ENCODE measurements at regions not wholly inside any gene's neighbourhood (a gene's known extent, or its start where the extent isn't known, plus 50 kb on each side); places are given as distances from the start of the nearest gene placed in this dataset.

DNA sequence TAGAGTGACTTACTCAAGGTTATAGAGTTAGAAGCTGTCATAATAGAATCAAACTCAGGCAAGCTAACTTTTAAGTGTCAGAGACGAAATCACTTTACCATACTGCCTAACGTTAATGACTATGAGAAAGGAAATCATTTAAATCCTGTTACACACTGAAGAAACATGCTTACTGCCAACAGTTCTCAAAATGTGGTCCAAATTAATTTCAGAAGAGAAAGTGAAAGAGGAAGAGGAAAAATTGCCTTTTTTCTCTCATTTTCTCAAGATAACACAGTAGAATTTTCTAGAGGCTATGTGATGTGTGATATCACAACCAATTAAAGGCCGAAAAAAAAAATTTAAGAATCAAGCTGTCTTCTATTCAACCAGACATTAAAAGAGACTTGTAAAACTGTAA is 1362.7 kb upstream of the CHAC2 start:
- H3K4me3 ChIP-seq: no peak overlapping the region
- TF ChIP-seq CTCF (IDR thresholded peaks at IDR 0.05): no peak
- no peak for DNase-seq (ENCODE audit: low spot score)
- H3K27ac ChIP-seq: no peak overlapping the region

- no peak for DNase-seq (ENCODE audit: low spot score)
Measured at GRCh38 chr2:52404046-52404445, 1363.6 kb upstream of the CHAC2 start.

GRCh38 chr2:52402128-52402527 is 1365.5 kb upstream of the CHAC2 start:
- TF ChIP-seq CTCF (IDR thresholded peaks at IDR 0.05): no peak
- no peak overlapping the region for H3K27ac ChIP-seq
- no peak for DNase-seq (ENCODE audit: low spot score)
- H3K4me3 ChIP-seq: no peak overlapping the region

More at GRCh38 chr2:52404046-52404445, 1363.6 kb upstream of the CHAC2 start:
- Histone ChIP-seq H3K27ac (no peak overlapping the region), H3K4me3 (no peak overlapping the region)
- no peak for TF ChIP-seq CTCF (IDR thresholded peaks at IDR 0.05)

DNA sequence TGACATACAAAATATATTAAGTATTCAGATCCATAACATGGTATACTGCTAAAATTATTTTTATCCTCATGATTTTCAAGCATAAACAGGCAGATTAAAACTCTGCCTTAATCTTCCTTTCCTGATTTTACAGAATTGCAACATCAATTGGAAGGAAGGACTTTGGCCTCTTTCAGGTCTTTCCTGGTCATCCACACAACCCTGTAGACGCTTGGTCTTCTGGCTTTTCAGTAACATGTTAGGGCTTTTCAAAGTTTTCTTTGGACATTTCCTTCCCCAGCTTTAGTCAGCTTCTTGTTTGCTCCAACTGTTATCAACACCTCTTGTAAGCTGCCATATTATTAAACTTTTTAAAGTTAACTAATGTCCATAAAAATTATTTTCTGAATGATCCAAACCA is 1364.9 kb upstream of the NRXN1 start:
- no peak for DNase-seq (ENCODE audit: low spot score)
- no peak for TF ChIP-seq CTCF (IDR thresholded peaks at IDR 0.05)
- H3K27ac ChIP-seq: no peak overlapping the region
- H3K4me3 ChIP-seq: no peak overlapping the region

GRCh38 chr2:52395912-52396311 is 1364.0 kb upstream of the NRXN1 start:
- DNase-seq (ENCODE audit: low spot score): no peak
- Histone ChIP-seq H3K4me3 (no peak overlapping the region), H3K27ac (no peak overlapping the region)
- TF ChIP-seq CTCF (IDR thresholded peaks at IDR 0.05): no peak

DNA sequence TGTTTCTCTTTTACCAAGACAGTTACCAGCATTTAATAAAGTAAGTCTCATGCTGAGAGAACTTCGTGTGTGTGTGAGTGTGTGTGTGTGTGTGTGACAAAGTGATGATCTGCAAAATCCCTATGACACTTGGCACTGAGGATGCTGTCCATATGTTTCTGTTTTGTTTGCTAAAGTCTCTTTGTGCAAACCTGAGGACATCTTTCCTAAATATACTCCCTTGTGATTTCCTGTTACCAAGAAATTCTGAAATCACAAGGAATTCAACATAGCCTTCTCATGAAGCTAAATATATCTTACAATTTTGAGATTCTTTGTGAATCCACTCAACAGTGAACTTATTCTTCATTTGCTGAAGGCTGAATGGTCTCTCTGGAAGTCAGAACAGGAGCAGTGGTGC is 1359.7 kb upstream of the NRXN1 start:
- Histone ChIP-seq H3K27ac (no peak overlapping the region), H3K4me3 (no peak overlapping the region)
- DNase-seq (ENCODE audit: low spot score): no peak
- no peak for TF ChIP-seq CTCF (IDR thresholded peaks at IDR 0.05)

DNA sequence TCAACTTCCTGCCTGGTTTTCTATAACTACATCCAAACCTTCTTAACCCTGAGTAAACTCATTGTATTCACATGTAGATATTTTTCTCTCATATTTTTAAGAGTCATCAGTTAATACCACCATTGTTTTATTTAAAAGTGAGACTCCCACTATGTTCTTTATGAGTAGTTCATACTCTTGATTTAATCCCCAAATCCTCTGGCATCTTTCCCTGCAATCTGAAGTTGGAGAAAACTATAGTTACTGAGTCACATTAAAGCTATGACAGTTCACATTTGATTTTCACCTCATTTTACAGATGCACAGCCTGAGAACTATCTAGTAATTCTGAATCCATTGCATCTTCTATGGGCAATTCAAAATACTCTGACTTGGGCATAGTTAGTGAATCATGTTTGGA is 1358.7 kb upstream of the NRXN1 start:
- H3K27ac ChIP-seq: no peak overlapping the region
- no peak overlapping the region for H3K4me3 ChIP-seq
- no peak for DNase-seq (ENCODE audit: low spot score)
- TF ChIP-seq CTCF (IDR thresholded peaks at IDR 0.05): no peak
